Panc1 (cell line): ENCODE measurements at regions not wholly inside any gene's neighbourhood (a gene's known extent, or its start where the extent isn't known, plus 50 kb on each side); places are given as distances from the start of the nearest gene placed in this dataset.

ENCODE experiments used
- ATAC-seq: fragments of 200-7000 bp; cut with Tn5 transposase; 2 replicates; pipeline ENCODE4 v1.9.1; 2020; ENCODE audit warnings: mild to moderate bottlenecking, moderate library complexity
- BruUV-seq: library from RNA; stranded (reverse); fragments of 400-500 nt; replicated peaks from 2 replicates; lab custom pipeline; 2021; lab: Mats Ljungman, UMichigan
- CTCF ChIA-PET: fragments of 300-600 bp; sonication (Branson Sonifier 250); formaldehyde crosslinking; loops from one replicate; lab custom pipeline; 2022; ENCODE audit warnings: antibody characterized with exemption; lab: Charles Lee
- POLR2A ChIA-PET: fragments of 300-600 bp; sonication (Branson Sonifier 250); formaldehyde crosslinking; loops from one replicate; lab custom pipeline; 2022; ENCODE audit warnings: antibody characterized with exemption; lab: Charles Lee
- DNase-seq: peaks from one replicate; pipeline ENCODE4 v3.0.0-alpha.2; 2010; ENCODE audit warnings: low read depth, low spot score
- H3K27ac ChIP-seq: 2 replicates; pipeline ENCODE4 v1.5.1; 2011; ENCODE audit warnings: mild to moderate bottlenecking, low read length, inconsistent platforms
- H3K27me3 ChIP-seq: fragments of 200-500 bp; sonication (Bioruptor generic); 2 replicates; pipeline ENCODE4 v1.6.0; 2014; ENCODE audit warnings: low read length, inconsistent platforms; ENCODE audit not compliant: control insufficient read depth, insufficient read depth
- H3K36me3 ChIP-seq: fragments of 200-500 bp; sonication (Bioruptor generic); 2 replicates; pipeline ENCODE4 v1.5.1; 2014; ENCODE audit warnings: inconsistent platforms, mild to moderate bottlenecking, low read length, moderate library complexity; ENCODE audit not compliant: control insufficient read depth, insufficient read depth
- H3K4me1 ChIP-seq: 2 replicates; pipeline ENCODE4 v1.5.1; 2011; ENCODE audit warnings: inconsistent platforms, mild to moderate bottlenecking, low read length, moderate library complexity; ENCODE audit not compliant: control insufficient read depth, insufficient read depth
- H3K4me3 ChIP-seq, 2 experiments: 2 replicates each; pipeline ENCODE4 v1.5.1; 2011 to 2012; ENCODE audit warnings: low read depth in 2 of 2, low read length in 2 of 2, mild to moderate bottlenecking in 2 of 2, inconsistent platforms in 1 of 2, moderate library complexity in 1 of 2
- H3K9me3 ChIP-seq: fragments of 200-500 bp; sonication (Bioruptor generic); 2 replicates; pipeline ENCODE4 v1.5.1; 2014; ENCODE audit warnings: low read depth, mild to moderate bottlenecking, inconsistent platforms, low read length, moderate library complexity; ENCODE audit not compliant: control insufficient read depth, insufficient read depth
- CTCF ChIP-seq: fragments of 450-650 bp; IDR thresholded peaks from 2 replicates; pipeline ENCODE4 v1.5.1; 2017; ENCODE audit warnings: mild to moderate bottlenecking
- POLR2AphosphoS5 ChIP-seq: IDR thresholded peaks from 2 replicates; pipeline ENCODE4 v1.6.1; 2012; ENCODE audit warnings: mild to moderate bottlenecking, low read depth, low read length, moderate library complexity
- REST ChIP-seq, 2 experiments: IDR thresholded peaks; 2 replicates each; pipeline ENCODE4 v1.6.1; 2011 to 2012; ENCODE audit warnings: low read depth in 2 of 2, control low read depth in 1 of 2, low read length in 1 of 2, mild to moderate bottlenecking in 1 of 2, moderate library complexity in 1 of 2; ENCODE audit not compliant: insufficient read depth in 1 of 2
- SIN3A ChIP-seq: IDR thresholded peaks from 2 replicates; pipeline ENCODE4 v1.6.1; 2012; ENCODE audit warnings: low read depth, mild to moderate bottlenecking, low read length, moderate library complexity, borderline replicate concordance; ENCODE audit not compliant: insufficient read depth
- TCF7L2 ChIP-seq: IDR thresholded peaks from 2 replicates; pipeline ENCODE4 v1.6.1; 2011; ENCODE audit warnings: mild to moderate bottlenecking, low read depth, low read length, inconsistent platforms
- in situ Hi-C: cut with HindIII; loops from 2 replicates; pipeline ENCODE4 v1.10.0; 2016; ENCODE audit warnings: low sequenced_read_pairs, low pct_unique_long_range_greater_than_20kb
- intact Hi-C: fragments of 100-400 bp; cut with micrococcal nuclease; formaldehyde crosslinking; loops from one replicate; pipeline ENCODE4 v1.10.0; 2022; ENCODE audit not compliant: unreplicated experiment

GRCh38 chr9:18051638-18052037, 422.3 kb upstream of the ADAMTSL1 start:
- ChIA-PET CTCF (no interaction called here), POLR2A (no interaction called here)
- Histone ChIP-seq H3K4me3 (no peak overlapping the region), H3K27me3 (no peaks in the 10 kb centered on the region), H3K4me1 (no peaks in the 10 kb centered on the region), H3K27ac (no peak overlapping the region), H3K9me3 (no peaks in the 10 kb centered on the region), H3K36me3 (no peaks in the 10 kb centered on the region)
- no TSS peak for BruUV-seq
- TF ChIP-seq POLR2AphosphoS5, result no peak
- no peak for TF ChIP-seq CTCF
- TF ChIP-seq SIN3A, result no peak
- TF ChIP-seq REST (IDR thresholded peaks at IDR 0.05; ENCODE audit: insufficient read depth in 1 of 2, low read depth in 2 of 2, low read length in 1 of 2), result no peak
- TF ChIP-seq TCF7L2, result no peak
- in situ Hi-C loops, result no loop called here
- no peak for DNase-seq
- ATAC-seq, result no peak
- intact Hi-C loops, result no loop called here

- in situ Hi-C loops (no loop called here), intact Hi-C loops (no loop called here)
- ChIA-PET CTCF (no interaction called here), POLR2A (no interaction called here)
- DNase-seq, result no peak
- TF ChIP-seq TCF7L2, result no peak
- no peak for TF ChIP-seq CTCF
- no peak for TF ChIP-seq SIN3A
- no peak for TF ChIP-seq POLR2AphosphoS5
- no peak for TF ChIP-seq REST (IDR thresholded peaks at IDR 0.05; ENCODE audit: insufficient read depth in 1 of 2, low read depth in 2 of 2, low read length in 1 of 2)
- no TSS peak for BruUV-seq
- Histone ChIP-seq H3K27me3 (no peaks in the 10 kb centered on the region), H3K9me3 (no peaks in the 10 kb centered on the region), H3K27ac (no peak overlapping the region), H3K4me3 (no peak overlapping the region), H3K4me1 (no peaks in the 10 kb centered on the region), H3K36me3 (no peaks in the 10 kb centered on the region)
- ATAC-seq, result no peak
Observed at GRCh38 chr9:18052060-18052459, 421.9 kb upstream of the ADAMTSL1 start.
